Activated T-helper 1 cell treated with anti-CD3 and anti-CD28 coated beads, Interleukin-2, amount 50 U/mL, for 16 hours (primary cell): ENCODE measurements at regions not wholly inside any gene's neighbourhood (a gene's known extent, or its start where the extent isn't known, plus 50 kb on each side); places are given as distances from the start of the nearest gene placed in this dataset.
"Not testable (repeated sequence)": the region's sequence is repeated elsewhere in the genome, so short reads cannot be mapped to it uniquely, and the experiment has no call there.

Source experiments
- DNase-seq, 2 donors: peaks; one replicate each; pipeline ENCODE4 v3.0.0-alpha.2; 2020; ENCODE audit warnings: low read depth in 1 of 2, low spot score in 1 of 2

- DNase-seq: no peak
Observed at GRCh38 chr12:97005174-97005573, 98.1 kb downstream of the NEDD1 start.

GRCh38 chr12:97005646-97006045 is 98.6 kb downstream of the NEDD1 start:
- DNase-seq: no peak

DNA sequence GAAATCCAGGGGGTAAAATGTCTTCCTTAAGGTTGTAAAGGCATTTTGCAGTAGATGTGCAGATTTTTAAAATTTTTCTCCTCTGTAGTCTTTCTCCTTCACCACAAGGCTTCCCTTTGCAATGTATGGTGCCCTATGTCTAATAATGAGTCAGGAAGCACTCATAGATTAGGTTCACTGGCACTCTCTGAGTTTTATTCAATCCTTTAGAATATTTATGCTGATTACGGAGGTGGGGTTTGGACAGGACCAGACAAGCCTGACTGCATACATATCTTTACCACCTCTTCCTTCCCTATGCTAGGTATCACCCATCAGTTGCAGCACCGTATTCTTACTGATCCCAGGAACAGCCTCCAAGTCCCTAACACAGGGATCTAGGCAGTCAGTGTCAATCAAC is 99.5 kb downstream of the NEDD1 start:
- DNase-seq: no peak

DNA sequence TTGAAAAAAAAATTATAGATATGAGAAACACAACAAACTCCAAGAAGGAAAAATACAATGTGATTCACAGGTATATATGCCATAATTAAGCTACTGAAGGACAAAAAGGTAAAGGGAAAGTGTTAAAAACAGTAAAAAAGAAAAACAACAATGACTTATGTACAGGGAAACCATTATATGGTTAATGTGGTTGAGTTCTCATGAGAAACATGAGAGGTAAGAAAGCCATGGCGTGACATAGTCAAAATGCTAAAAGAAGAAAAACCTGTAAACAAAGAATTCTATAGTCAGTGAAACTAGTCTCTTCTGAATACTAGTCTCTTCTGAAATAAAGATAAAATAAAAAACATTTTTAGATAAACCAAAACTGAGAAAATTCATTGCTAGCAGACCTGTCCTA is 109.1 kb downstream of the NEDD1 start:
- DNase-seq: no peak

DNA sequence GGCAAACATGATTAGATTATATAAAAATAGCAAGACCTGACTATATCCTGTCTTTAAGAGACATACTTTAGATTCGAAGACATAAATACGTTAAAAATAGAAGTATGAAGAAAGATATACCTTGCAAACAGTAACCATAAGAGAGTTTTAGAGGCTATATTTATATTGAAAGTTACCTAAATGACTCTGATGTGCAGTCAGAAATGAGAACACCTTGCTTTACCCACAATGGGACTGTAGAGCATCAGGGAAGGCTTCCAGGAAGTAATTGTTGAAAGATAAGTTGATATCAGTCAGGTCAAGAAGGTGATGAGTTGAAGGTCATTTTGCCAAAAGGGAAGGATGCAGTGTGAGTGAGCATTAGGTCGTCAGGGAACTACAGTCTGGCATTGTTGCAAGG is 110.2 kb downstream of the NEDD1 start:
- DNase-seq: no peak

DNA sequence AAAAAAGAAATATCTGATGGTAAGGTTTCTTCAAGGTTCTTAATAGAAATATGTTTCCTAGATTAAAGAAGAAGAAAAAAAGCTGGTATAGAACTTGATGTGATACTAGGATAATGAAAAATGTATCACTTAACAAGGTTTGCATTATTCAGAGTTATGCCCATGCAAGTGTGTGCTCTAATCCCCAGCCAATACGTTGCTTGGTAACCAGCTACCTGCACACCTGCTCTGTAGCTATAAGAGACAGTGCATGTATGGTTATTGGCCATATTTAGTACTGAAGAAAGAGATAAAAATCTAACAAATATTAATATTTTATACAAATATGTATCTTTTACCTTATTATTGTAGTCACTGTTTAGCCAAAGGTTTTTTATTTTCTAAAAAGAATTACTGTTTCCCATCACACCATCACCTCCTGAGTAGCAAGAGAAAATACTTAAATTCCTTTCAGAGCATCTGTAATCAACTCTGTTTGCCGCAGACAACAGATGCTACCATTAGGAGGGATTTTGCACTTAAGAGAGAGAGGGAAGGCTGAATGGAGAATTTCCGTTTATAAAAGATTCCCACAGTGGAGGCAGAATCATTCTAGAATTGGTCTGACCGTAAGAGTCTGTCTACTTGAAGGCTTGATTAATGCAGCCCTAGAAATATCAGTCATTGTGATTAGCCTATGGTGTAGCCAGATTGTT is 115.6 kb downstream of the NEDD1 start:
- no peak for DNase-seq

GRCh38 chr12:97024393-97024792 is 117.3 kb downstream of the NEDD1 start:
- DNase-seq: no peak

- DNase-seq: no peak
Observed at GRCh38 chr12:97026901-97027300, 119.8 kb downstream of the NEDD1 start.

GRCh38 chr12:97027482-97027881 is 120.4 kb downstream of the NEDD1 start:
- no peak for DNase-seq

DNA sequence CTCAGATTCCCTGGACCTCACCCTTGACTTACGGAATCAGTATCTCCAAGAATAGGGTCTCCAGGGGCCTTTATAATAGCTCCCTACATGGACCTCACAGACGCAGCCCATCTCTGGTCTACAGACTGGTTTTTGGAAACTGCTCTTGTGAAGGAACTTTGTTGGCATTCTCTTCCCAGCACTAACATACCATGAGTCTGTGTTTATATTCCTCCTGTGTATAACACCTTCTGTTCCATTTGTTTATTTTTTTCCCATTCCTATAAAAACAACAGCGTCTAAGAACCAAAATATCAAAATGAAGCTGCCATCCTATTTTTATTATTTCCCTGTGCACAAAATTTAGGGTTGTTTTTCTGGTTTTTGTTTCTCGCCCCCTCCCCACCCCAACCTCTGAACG is 131.1 kb downstream of the NEDD1 start:
- DNase-seq: no peak

DNA sequence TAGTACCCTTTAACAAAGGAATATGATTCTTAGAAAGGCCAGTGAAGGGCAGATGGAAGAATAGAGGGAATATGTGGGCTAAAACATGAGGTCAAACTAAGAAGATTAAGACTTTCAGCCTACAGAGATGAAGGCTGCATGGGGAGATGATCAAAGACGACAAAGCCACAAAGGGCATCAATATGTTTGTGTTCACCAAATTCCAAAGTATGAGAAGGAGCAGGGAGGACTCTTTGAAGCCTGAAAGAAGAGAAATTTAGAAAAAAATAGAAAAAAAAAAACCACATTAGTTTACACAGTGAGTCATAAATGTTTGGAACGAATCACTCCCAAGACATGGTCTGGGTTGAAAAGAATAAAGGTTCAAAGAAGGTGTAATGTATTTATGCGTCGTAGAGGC is 131.8 kb downstream of the NEDD1 start:
- DNase-seq: no peak

DNA sequence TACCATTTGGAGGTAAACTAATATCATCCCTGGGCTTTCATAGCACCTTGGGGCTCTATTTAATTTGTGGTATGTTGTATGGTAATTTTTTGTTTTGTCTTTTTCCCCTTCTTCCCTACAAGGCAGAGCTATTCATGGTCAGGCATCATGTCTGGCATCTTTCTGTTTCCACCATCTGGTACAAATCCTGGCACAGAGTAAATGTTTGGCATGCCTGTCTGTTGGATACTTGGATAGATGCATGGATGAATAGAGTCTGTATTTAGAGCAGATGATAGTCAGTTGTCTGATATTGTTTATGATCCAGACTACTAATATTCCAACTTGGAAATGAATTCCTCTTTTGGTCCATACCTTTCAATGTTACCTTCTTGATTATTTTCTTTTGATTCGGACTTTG is 139.8 kb downstream of the NEDD1 start:
- DNase-seq: no peak

DNA sequence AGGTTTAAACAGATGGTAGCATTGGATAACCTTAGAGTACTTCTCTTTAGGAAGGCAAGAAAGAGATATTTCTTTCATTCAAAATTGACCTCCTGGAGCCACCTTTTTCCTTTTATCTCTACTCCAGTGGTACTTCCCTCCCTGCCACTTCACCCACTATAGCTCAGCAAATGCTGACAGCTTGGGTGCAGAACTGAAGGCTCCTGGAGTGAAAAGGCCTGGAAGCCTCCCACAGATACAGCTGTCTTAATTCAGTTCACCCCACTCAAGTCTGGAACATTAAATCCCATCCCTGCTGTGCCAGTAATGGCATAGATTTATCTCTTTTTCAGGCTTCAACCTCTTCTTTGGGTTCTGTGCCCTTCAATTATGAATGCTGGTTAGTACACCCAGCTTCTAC is 140.3 kb downstream of the NEDD1 start:
- no peak for DNase-seq

DNA sequence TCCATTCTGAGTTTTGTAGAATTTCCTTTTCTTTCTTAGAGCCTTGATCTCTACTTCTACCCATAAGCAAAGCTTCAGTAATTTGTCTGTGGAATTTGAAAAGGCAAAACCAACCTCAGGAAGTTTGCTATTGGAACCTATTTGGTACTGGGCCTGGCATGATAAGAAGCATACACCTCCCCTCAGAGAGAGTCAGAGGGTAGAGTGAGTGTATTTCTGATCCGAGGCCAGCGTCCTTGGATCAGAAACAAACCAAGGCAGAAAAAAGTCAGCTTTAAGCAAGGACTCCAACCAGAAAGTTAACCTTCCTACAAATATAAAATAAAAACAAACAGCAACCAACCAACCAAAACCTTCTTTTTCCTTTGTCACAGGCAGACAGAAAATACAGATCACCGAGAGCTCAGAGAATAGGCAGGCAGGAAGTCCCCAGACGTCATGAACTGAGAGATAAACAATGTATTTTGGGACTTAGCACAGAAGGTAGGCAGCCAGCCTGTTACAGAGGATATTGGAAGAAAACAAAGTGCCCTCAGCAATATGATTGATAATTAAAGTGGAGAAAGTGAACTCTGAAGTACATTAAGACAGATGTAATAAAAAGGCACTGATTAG is 141.5 kb downstream of the NEDD1 start:
- no peak for DNase-seq

DNA sequence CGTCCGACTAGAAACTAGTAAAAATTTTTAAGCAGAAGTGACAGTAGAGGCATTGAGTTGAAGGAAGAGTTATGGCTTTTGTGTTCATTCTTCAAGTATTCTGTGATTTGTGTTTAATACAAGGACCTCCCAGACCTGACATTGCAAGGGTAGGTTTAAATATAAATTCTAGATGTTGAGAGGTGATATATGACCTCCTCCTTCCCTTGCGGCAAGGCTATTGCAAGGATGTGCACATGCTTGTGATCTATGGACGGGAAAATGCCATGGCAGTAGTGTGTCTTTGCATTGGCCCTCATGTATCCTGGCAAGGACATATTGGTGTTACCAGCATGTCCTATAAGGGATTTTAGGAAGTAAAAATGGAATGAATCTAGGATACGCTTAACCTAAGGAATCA is 143.5 kb downstream of the NEDD1 start:
- no peak for DNase-seq

DNA sequence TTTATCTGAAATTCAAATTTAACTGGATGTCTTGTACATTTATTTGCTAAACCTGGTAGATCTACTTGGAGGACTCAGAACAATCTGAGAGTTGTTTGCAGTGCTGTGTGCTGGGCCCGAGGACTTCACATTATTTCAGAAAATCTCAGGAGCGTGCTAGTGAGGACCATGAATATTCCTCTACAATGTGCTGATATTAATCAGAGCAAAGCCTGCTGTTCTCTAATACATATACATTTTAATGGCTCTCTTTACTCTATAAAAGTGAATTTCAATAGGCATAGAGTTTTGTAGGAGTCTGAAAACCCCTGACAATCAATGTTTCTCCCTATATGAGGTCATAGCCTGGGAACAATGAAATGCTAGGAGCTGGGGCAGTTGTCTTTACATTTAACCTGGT is 144.3 kb downstream of the NEDD1 start:
- no peak for DNase-seq

- DNase-seq: no peak
Observed at GRCh38 chr12:97061171-97061570, 154.1 kb downstream of the NEDD1 start.

GRCh38 chr12:97063292-97063935 is 156.4 kb downstream of the NEDD1 start:
- no peak for DNase-seq

GRCh38 chr12:97075161-97075933 is 168.3 kb downstream of the NEDD1 start:
- no peak for DNase-seq

DNA sequence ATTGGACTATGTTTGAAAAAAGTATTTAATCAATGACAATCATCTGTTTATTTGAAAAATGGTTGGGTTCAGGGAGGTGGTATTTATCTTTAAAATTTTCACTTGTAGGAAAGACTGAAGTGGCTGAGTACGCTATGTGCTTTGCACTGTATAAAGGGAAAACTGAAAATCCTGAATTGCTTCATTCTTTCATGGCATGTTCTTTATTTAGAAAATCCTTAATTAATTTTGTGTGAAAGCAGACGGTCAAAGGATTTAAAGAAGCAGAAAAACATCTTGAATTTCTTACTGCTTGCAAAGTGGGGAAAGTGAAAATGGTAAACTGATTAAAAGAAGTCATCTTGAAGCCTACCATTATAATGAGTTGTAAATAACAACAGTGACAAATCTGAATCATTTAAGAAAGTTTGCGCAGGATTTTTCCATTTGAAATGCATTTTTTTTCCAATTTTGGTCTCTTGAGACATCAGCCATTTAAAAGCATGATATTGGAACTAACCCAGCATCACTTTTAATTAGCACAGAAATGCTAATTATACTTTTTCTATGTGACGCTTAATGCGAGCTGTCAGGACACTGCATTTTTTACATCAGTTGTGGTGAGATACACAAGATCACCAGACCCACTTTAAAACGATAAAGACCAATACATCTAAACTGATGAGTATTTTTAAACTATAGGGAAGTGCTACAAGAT is 169.0 kb downstream of the NEDD1 start:
- DNase-seq: no peak

DNA sequence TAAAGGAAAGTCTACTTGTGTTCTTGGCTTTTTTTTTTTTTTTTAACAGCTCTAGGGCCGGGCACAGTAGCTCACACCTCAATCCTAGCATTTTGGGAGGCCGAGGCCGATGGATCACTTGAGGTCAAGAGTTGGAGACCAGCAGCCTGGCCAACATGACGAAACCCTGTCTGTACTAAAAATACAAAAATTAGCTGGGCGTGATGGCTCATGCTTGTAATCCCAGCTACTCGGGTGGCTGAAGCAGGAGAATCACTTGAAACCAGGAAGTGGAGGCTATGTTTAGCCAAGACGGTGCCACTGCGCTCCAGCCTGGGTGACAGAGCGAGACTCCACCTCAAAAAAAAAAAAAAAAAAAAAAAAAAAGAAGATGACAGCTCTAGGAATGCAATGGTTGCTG is 169.9 kb downstream of the NEDD1 start:
- DNase-seq: not testable (repeated sequence)
